Natural killer cell (primary cell): ENCODE measurements at regions not wholly inside any gene's neighbourhood (a gene's known extent, or its start where the extent isn't known, plus 50 kb on each side); places are given as distances from the start of the nearest gene placed in this dataset.

Experiments
- ATAC-seq, 3 donors: fragments of 150-1000 bp in 2 of 3; fragments of 200-7000 bp in 1 of 3; cut with Tn5 transposase; 1 replicate in 1 of 3; 2 replicates in 2 of 3; pipeline ENCODE4 v1.10.0; 2021; ENCODE audit warnings: mild to moderate bottlenecking in 2 of 3, moderate library complexity in 2 of 3
- DNase-seq, 2 donors: peaks; one replicate each; pipeline versions ENCODE4 v3.0.0 to v3.0.0-alpha.2; 2013 to 2021; ENCODE audit warnings: mixed read lengths in 1 of 2
- H3K27ac ChIP-seq: one replicate; pipeline ENCODE4 v1.5.1; 2013; ENCODE audit warnings: mild to moderate bottlenecking, low read length
- H3K27me3 ChIP-seq: one replicate; pipeline ENCODE4 v1.6.1; 2013; ENCODE audit warnings: low read length; ENCODE audit not compliant: control insufficient read depth, insufficient read depth
- H3K36me3 ChIP-seq: one replicate; pipeline ENCODE4 v1.6.1; 2013; ENCODE audit warnings: low read length; ENCODE audit not compliant: control insufficient read depth, insufficient read depth
- H3K4me1 ChIP-seq: one replicate; pipeline ENCODE4 v1.6.1; 2013; ENCODE audit warnings: low read length; ENCODE audit not compliant: control insufficient read depth, insufficient read depth
- H3K4me3 ChIP-seq: one replicate; pipeline ENCODE4 v1.5.1; 2013; ENCODE audit warnings: low read length
- H3K9me3 ChIP-seq: one replicate; pipeline ENCODE4 v1.6.1; 2013; ENCODE audit warnings: low read length; ENCODE audit not compliant: control insufficient read depth, insufficient read depth
- H3K27ac Mint-ChIP-seq, 2 donors: one replicate each; pipeline ENCODE4 v1.8.0; 2022; ENCODE audit warnings: mild to moderate bottlenecking in 2 of 2, mixed read lengths in 2 of 2, moderate library complexity in 1 of 2
- H3K27me3 Mint-ChIP-seq, 2 donors: one replicate each; pipeline ENCODE4 v1.8.0; 2022; ENCODE audit warnings: low read depth in 2 of 2, mixed read lengths in 2 of 2
- H3K36me3 Mint-ChIP-seq: one replicate; pipeline ENCODE4 v1.8.0; 2022; ENCODE audit warnings: mixed read lengths
- H3K4me1 Mint-ChIP-seq, 2 donors: one replicate each; pipeline ENCODE4 v1.8.0; 2022; ENCODE audit warnings: mixed read lengths in 2 of 2
- H3K4me3 Mint-ChIP-seq: one replicate; pipeline ENCODE4 v1.8.0; 2022; ENCODE audit warnings: mild to moderate bottlenecking, moderate library complexity, mixed read lengths
- H3K9me3 Mint-ChIP-seq, 2 donors: one replicate each; pipeline ENCODE4 v1.8.0; 2022; ENCODE audit warnings: mixed read lengths in 2 of 2
- CTCF ChIP-seq: fragments of 200-600 bp; IDR thresholded peaks from one replicate; pipeline ENCODE4 v1.8.0; 2022; ENCODE audit warnings: antibody characterized with exemption
- WGBS: methylation state at CpG from one replicate; pipeline ENCODE4 v1.1.7; 2013; ENCODE audit warnings: missing lambda C conversion rate; ENCODE audit not compliant: insufficient coverage; 5-methylcytosine and 5-hydroxymethylcytosine counted together
- intact Hi-C: fragments of 100-400 bp; cut with micrococcal nuclease; formaldehyde crosslinking; loops from one replicate; pipeline ENCODE4 v1.14.2; 2022

DNA sequence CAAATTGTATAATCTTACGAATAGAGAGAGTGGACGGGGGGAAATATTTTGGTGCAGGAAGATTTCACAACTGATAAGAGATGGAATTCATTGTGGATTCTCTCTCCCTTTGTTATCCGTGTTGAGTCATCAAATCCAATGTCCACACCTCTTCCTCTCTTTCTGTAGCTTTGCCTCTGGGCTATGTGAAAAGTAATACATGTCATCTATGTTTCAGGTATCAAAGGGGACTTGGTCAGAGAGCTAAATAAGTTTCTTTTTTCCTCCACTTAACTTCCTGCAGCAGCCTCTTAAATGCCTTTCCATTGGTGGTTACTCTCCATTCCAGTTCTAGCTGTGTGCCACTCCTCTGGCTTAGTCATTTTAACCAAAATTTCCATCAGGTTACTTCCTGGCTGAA lies 169.3 kb upstream of the NXPH2 start:
- no peaks in the 10 kb centered on the region for H3K36me3 ChIP-seq
- Mint-ChIP-seq H3K27me3 (no peaks in the 10 kb centered on the region), H3K36me3 (no peaks in the 10 kb centered on the region), H3K4me1 (no peaks in the 10 kb centered on the region), H3K4me3 (no peak overlapping the region), H3K27ac (no peak overlapping the region), H3K9me3 (peaks cover 8 to 20% of the 10 kb centered on the region in 2 donors)
- H3K9me3 ChIP-seq: no peaks in the 10 kb centered on the region
- no peaks in the 10 kb centered on the region for H3K4me1 ChIP-seq
- intact Hi-C loops: no loop called here
- no peak for TF ChIP-seq CTCF
- ATAC-seq (no peak), DNase-seq (no peak)
- no peak overlapping the region for H3K27ac ChIP-seq
- WGBS: 93% methylated on average over 2 of the region's 3 CpGs
- H3K4me3 ChIP-seq: no peak overlapping the region
- no peaks in the 10 kb centered on the region for H3K27me3 ChIP-seq

DNA sequence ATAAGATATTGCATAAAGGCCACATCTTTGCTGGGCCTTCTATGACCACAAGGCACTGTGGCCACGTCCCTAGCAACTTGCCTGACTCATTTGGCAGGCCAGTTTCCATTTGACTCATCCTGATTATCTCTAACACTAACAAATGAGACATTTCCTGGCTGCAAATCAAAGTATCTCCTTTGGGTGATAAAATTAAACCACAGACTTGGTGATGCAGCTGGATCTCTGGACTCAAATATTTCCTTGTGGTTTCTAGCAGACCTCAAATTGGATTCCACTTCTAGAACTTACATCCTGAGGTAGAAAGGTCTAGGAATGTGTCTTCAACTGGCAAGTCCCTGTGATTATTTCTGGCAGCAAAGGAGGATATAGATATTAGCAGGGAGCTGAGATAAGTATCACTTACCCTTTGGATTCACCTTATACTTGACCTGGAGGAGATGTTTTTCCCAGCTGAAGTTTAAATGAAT lies 167.9 kb upstream of the NXPH2 start:
- Mint-ChIP-seq H3K27ac (no peak overlapping the region), H3K4me1 (no peaks in the 10 kb centered on the region), H3K4me3 (no peak overlapping the region), H3K36me3 (no peaks in the 10 kb centered on the region), H3K27me3 (no peaks in the 10 kb centered on the region), H3K9me3 (peaks cover 8 to 18% of the 10 kb centered on the region in 2 donors)
- Histone ChIP-seq H3K27me3 (no peaks in the 10 kb centered on the region), H3K4me1 (no peaks in the 10 kb centered on the region), H3K4me3 (no peak overlapping the region), H3K36me3 (no peaks in the 10 kb centered on the region), H3K9me3 (no peaks in the 10 kb centered on the region), H3K27ac (no peak overlapping the region)
- DNase-seq (no peak), ATAC-seq (no peak)
- no peak for TF ChIP-seq CTCF
- 0% methylated on average over 1 of the region's 1 CpG for WGBS
- intact Hi-C loops: no loop called here

- DNase-seq: no peak
- intact Hi-C loops: no loop called here
- no peaks in the 10 kb centered on the region for H3K27me3 ChIP-seq
- 80% methylated on average over 1 of the region's 2 CpGs for WGBS
- no peaks in the 10 kb centered on the region for H3K4me1 ChIP-seq
- H3K4me3 Mint-ChIP-seq: no peak overlapping the region
- no peaks in the 10 kb centered on the region for H3K27me3 Mint-ChIP-seq
- no peak overlapping the region for H3K4me3 ChIP-seq
- H3K27ac ChIP-seq: no peak overlapping the region
- ATAC-seq: no peak
- no peak for TF ChIP-seq CTCF
- no peak overlapping the region for H3K27ac Mint-ChIP-seq
- peaks cover 6 to 19% of the 10 kb centered on the region in 2 donors for H3K9me3 Mint-ChIP-seq
- no peaks in the 10 kb centered on the region for H3K4me1 Mint-ChIP-seq
- no peaks in the 10 kb centered on the region for H3K9me3 ChIP-seq
- no peaks in the 10 kb centered on the region for H3K36me3 Mint-ChIP-seq
- H3K36me3 ChIP-seq: no peaks in the 10 kb centered on the region
Observed at GRCh38 chr2:138943470-138943869, 163.3 kb upstream of the NXPH2 start.

GRCh38 chr2:138942466-138942865 lies 162.3 kb upstream of the NXPH2 start:
- Mint-ChIP-seq H3K9me3 (peaks cover 6 to 21% of the 10 kb centered on the region in 2 donors), H3K27ac (no peak overlapping the region), H3K4me1 (no peaks in the 10 kb centered on the region), H3K36me3 (no peaks in the 10 kb centered on the region), H3K4me3 (no peak overlapping the region), H3K27me3 (no peaks in the 10 kb centered on the region)
- Histone ChIP-seq H3K27me3 (no peaks in the 10 kb centered on the region), H3K27ac (no peak overlapping the region), H3K9me3 (no peaks in the 10 kb centered on the region), H3K36me3 (no peaks in the 10 kb centered on the region), H3K4me1 (no peaks in the 10 kb centered on the region), H3K4me3 (no peak overlapping the region)
- intact Hi-C loops: no loop called here
- 67% methylated on average over 6 of the region's 6 CpGs for whole genome bisulfite sequencing
- no peak for DNase-seq
- no peak for ATAC-seq
- no peak for TF ChIP-seq CTCF
